ENCODE measurements at regions not wholly inside any gene's neighbourhood (a gene's known extent, or its start where the extent isn't known, plus 50 kb on each side); places are given as distances from the start of the nearest gene placed in this dataset.

DNA sequence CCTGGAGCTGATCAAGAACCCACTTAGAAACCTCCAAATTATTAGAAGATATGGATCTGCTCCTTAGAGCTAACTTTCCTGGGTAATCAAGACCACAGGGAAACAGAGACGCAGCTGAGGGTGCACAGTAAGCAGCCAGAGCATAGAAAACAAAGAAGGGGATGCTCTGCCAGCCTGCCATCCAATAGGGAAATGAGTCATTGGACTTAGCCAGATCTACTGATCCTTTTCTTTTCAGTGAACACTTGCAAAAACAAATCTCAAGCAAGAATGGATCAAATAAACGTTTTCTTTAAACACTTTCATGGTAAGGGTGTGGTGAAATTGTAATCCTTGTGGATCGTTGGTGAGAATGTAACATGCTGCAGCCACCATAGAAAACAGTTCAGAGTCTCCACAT is 474.0 kb downstream of the LTN1 start:
- peak overlapping the region; percentile 23 for H3K9ac ChIP-seq (replicated peaks; ENCODE audit: extremely low read depth, insufficient read depth, low read length)
- peak; percentile 79 for DNase-seq (ENCODE audit: low read depth, low spot score)
- no peak overlapping the region for H3K4me3 ChIP-seq (replicated peaks in 1 of 3; ENCODE audit: insufficient read depth in 1 of 3, low read depth in 1 of 3, low read length in 3 of 3)
- H3K27ac ChIP-seq (ENCODE audit: insufficient read depth, low read depth, low read length) = peak overlapping the region; percentile 54
- no peaks in the 10 kb centered on the region for H3K9me3 ChIP-seq (replicated peaks; ENCODE audit: control insufficient read depth, insufficient read depth, low read length)
- H2AFZ ChIP-seq (ENCODE audit: low read depth, low read length) = peak overlapping the region; percentile 27
- no peaks in the 10 kb centered on the region for H4K20me1 ChIP-seq (replicated peaks; ENCODE audit: control insufficient read depth, extremely low read depth, insufficient read depth, low read length)
- peak; percentile 72 for FAIRE-seq
- H3K4me2 ChIP-seq (ENCODE audit: insufficient read depth, low read length) = peak overlapping the region; percentile 42
- peaks cover 43% of the 10 kb centered on the region for H3K4me1 ChIP-seq (ENCODE audit: control insufficient read depth, extremely low read depth, insufficient read depth, low read length)
- POLR2A ChIA-PET = no interaction called here
- no peaks in the 10 kb centered on the region for H3K36me3 ChIP-seq (ENCODE audit: control insufficient read depth in 2 of 2, extremely low read depth in 1 of 2, insufficient read depth in 2 of 2, low read length in 2 of 2)
- intact Hi-C loops (cut with micrococcal nuclease) = loop anchor here (1.0 to 10.0 kb wide), 3 partner anchors 179 to 814 kb away; no protein-coding TSS in a partner anchor
- H3K27me3 ChIP-seq (ENCODE audit: control insufficient read depth in 2 of 2, insufficient read depth in 2 of 2, low read length in 2 of 2) = no peaks in the 10 kb centered on the region
- CTCF ChIA-PET = interaction anchor here (0.9 to 7.2 kb wide), 7 partner anchors 72 to 226 kb away, joined by 3 to 75 read pairs (median 5); no protein-coding TSS in a partner anchor
- BruUV-seq (replicated peaks) = no TSS peak
- no peaks in the 10 kb centered on the region for H3K9me1 ChIP-seq (replicated peaks; ENCODE audit: control insufficient read depth, extremely low read depth, insufficient read depth, low read length)
- H3K79me2 ChIP-seq (ENCODE audit: control insufficient read depth, insufficient read depth, low read length) = no peaks in the 10 kb centered on the region
- peak; percentile 91 for TF ChIP-seq FOS (IDR thresholded peaks at IDR 0.05; ENCODE audit: borderline replicate concordance, insufficient read depth, low read length)
- TF ChIP-seq, protein P1, sequence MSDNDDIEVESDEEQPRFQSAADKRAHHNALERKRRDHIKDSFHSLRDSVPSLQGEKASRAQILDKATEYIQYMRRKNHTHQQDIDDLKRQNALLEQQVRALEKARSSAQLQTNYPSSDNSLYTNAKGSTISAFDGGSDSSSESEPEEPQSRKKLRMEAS (IDR thresholded peaks at IDR 0.05; ENCODE audit: insufficient read depth, insufficient read length) = no peak
- peak; percentile 86 for TF ChIP-seq GATA2 (IDR thresholded peaks at IDR 0.05; ENCODE audit: insufficient read depth, insufficient read length, low read depth, low read length)
- TF ChIP-seq POLR2AphosphoS5 (IDR thresholded peaks at IDR 0.05; ENCODE audit: insufficient read depth, low read depth, low read length) = no peak
- TF ChIP-seq EZH2 (IDR thresholded peaks at IDR 0.05; ENCODE audit: borderline replicate concordance, low read depth, low read length, severe bottlenecking) = no peak
- TF ChIP-seq POLR2A (IDR thresholded peaks at IDR 0.05; ENCODE audit: low read depth, low read length) = no peak
- no peak for TF ChIP-seq MYC (IDR thresholded peaks at IDR 0.05; ENCODE audit: low read depth, low read length)
- peak; percentile 70 for TF ChIP-seq JUN (IDR thresholded peaks at IDR 0.05; ENCODE audit: borderline replicate concordance, insufficient read depth, insufficient read length, low read depth)
- TF ChIP-seq, protein P2, sequence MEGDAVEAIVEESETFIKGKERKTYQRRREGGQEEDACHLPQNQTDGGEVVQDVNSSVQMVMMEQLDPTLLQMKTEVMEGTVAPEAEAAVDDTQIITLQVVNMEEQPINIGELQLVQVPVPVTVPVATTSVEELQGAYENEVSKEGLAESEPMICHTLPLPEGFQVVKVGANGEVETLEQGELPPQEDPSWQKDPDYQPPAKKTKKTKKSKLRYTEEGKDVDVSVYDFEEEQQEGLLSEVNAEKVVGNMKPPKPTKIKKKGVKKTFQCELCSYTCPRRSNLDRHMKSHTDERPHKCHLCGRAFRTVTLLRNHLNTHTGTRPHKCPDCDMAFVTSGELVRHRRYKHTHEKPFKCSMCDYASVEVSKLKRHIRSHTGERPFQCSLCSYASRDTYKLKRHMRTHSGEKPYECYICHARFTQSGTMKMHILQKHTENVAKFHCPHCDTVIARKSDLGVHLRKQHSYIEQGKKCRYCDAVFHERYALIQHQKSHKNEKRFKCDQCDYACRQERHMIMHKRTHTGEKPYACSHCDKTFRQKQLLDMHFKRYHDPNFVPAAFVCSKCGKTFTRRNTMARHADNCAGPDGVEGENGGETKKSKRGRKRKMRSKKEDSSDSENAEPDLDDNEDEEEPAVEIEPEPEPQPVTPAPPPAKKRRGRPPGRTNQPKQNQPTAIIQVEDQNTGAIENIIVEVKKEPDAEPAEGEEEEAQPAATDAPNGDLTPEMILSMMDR (IDR thresholded peaks at IDR 0.05; ENCODE audit: extremely low read depth in 1 of 2, insufficient read depth in 1 of 2, low read depth in 1 of 2, low read length in 2 of 2) = no peak
- dilution Hi-C loops (cut with MboI; ENCODE audit: extremely low pct_ligation_motif_present, low sequenced_read_pairs) = no loop called here
